ENCODE measurements at regions not wholly inside any gene's neighbourhood (a gene's known extent, or its start where the extent isn't known, plus 50 kb on each side); places are given as distances from the start of the nearest gene placed in this dataset.
A peak's percentile ranks its signal among the peaks of the same experiment; 100 is the strongest.

GRCh38 chr9:30574355-30575151 is 1809.9 kb upstream of the ACO1 start:
- Histone ChIP-seq H3K9me3 (peaks cover 0 to 8% (median 0%) of the 10 kb centered on the region in 12 donors), H3K4me3 (no peak overlapping the region), H3K27me3 (no peaks in the 10 kb centered on the region), H3K27ac (no peak overlapping the region), H3K4me1 (no peaks in the 10 kb centered on the region), H3K36me3 (no peaks in the 10 kb centered on the region)
- peak in 2 of 5 donors; percentile 15 to 42 for DNase-seq
- TF ChIP-seq CTCF (IDR thresholded peaks at IDR 0.05) (no peak), POLR2A (IDR thresholded peaks at IDR 0.05) (no peak)
- no peak for ATAC-seq
- intact Hi-C loops (cut with DNase I): no loop called here
- WGBS, 4 donors: 88 to 93% (median 92%) methylated on average over 15 to 28 of the region's 28 CpGs

- no peaks in the 10 kb centered on the region for H3K36me3 ChIP-seq
- H3K27me3 ChIP-seq: no peaks in the 10 kb centered on the region
- TF ChIP-seq POLR2A (IDR thresholded peaks at IDR 0.05) (no peak), CTCF (IDR thresholded peaks at IDR 0.05) (no peak)
- no peak overlapping the region for H3K27ac ChIP-seq
- no peak for DNase-seq
- H3K4me1 ChIP-seq: no peaks in the 10 kb centered on the region
- no peak overlapping the region for H3K4me3 ChIP-seq
- H3K9me3 ChIP-seq: peaks cover 0 to 8% (median 0%) of the 10 kb centered on the region in 12 donors
- intact Hi-C loops (cut with DNase I): no loop called here
- 86 to 94% (median 90%) methylated on average over 10 to 16 of the region's 16 CpGs for WGBS, 4 donors
- no peak for ATAC-seq
Observed at GRCh38 chr9:30575218-30575617, 1809.2 kb upstream of the ACO1 start.

GRCh38 chr9:30575691-30576090 is 1808.8 kb upstream of the ACO1 start:
- Histone ChIP-seq H3K9me3 (peaks cover 0 to 8% (median 0%) of the 10 kb centered on the region in 12 donors), H3K27ac (no peak overlapping the region), H3K27me3 (no peaks in the 10 kb centered on the region), H3K4me1 (no peaks in the 10 kb centered on the region), H3K4me3 (no peak overlapping the region), H3K36me3 (no peaks in the 10 kb centered on the region)
- intact Hi-C loops (cut with DNase I): no loop called here
- ATAC-seq: no peak
- peak in 1 of 5 donors; percentile 8 for DNase-seq
- 91 to 96% (median 93%) methylated on average over 10 to 12 of the region's 12 CpGs for WGBS, 4 donors
- no peak for TF ChIP-seq CTCF (IDR thresholded peaks at IDR 0.05)
- no peak for TF ChIP-seq POLR2A (IDR thresholded peaks at IDR 0.05)

- intact Hi-C loops (cut with DNase I): no loop called here
- Histone ChIP-seq H3K4me1 (no peaks in the 10 kb centered on the region), H3K9me3 (peaks cover 0 to 5% (median 0%) of the 10 kb centered on the region in 12 donors), H3K36me3 (no peaks in the 10 kb centered on the region), H3K27ac (no peak overlapping the region), H3K27me3 (no peaks in the 10 kb centered on the region), H3K4me3 (no peak overlapping the region)
- ATAC-seq (no peak), DNase-seq (no peak)
- WGBS, 4 donors: 72 to 84% (median 80%) methylated on average over 1 of the region's 1 CpG
- TF ChIP-seq CTCF (IDR thresholded peaks at IDR 0.05): no peak
- TF ChIP-seq POLR2A (IDR thresholded peaks at IDR 0.05): no peak
Observed at GRCh38 chr9:30579810-30580209, 1804.6 kb upstream of the ACO1 start.
